Skeletal muscle satellite cell (primary cell): ENCODE measurements at regions not wholly inside any gene's neighbourhood (a gene's known extent, or its start where the extent isn't known, plus 50 kb on each side); places are given as distances from the start of the nearest gene placed in this dataset.
"Not testable (repeated sequence)": the region's sequence is repeated elsewhere in the genome, so short reads cannot be mapped to it uniquely, and the experiment has no call there.

ENCODE experiments used
- H3K27me3 ChIP-seq: 2 replicates; pipeline ENCODE4 v1.7.0; 2013; ENCODE audit warnings: low read length; ENCODE audit not compliant: control insufficient read depth, insufficient read depth
- H3K36me3 ChIP-seq: 2 replicates; pipeline ENCODE4 v1.7.0; 2013; ENCODE audit warnings: mild to moderate bottlenecking, control low read depth, low read length; ENCODE audit not compliant: insufficient read depth
- H3K4me1 ChIP-seq: 2 replicates; pipeline ENCODE4 v1.7.0; 2013; ENCODE audit warnings: low read length; ENCODE audit not compliant: control insufficient read depth, insufficient read depth
- H3K4me2 ChIP-seq: 2 replicates; pipeline ENCODE4 v1.7.0; 2013; ENCODE audit warnings: mild to moderate bottlenecking, low read length
- H3K4me3 ChIP-seq: 2 replicates; pipeline ENCODE4 v1.7.0; 2013; ENCODE audit warnings: low read length
- H3K9ac ChIP-seq: 2 replicates; pipeline ENCODE4 v1.7.0; 2013; ENCODE audit warnings: mild to moderate bottlenecking, low read depth, low read length, moderate library complexity
- H3K9me3 ChIP-seq: replicated peaks from 2 replicates; pipeline ENCODE4 v1.7.0; 2013; ENCODE audit warnings: mild to moderate bottlenecking, control low read depth, low read length

- no peaks in the 10 kb centered on the region for H3K36me3 ChIP-seq
These were observed 534.8 kb upstream of the HTR2C start for GRCh38 chrX:114049063-114049462.

DNA sequence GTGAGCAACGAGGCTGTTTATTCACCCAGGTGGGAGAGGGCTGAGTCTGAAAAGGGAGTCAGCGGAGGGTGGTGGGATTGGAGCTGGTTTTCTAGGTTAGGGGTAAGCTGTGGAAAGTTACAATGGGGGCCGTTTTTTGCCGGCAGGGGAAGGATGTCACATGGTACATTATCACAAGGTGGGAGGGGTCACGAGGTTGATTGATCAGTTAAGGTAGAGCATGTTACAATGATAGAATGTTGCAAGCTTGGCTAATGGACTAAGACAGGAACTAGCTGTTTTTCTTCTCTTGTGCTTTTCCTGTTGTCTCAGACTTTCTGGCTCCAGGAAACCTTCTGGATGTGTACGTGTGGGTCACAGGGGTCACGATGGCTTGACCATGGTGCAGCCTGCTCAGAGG is 536.3 kb upstream of the HTR2C start:
- no peaks in the 10 kb centered on the region for H3K4me1 ChIP-seq
- H3K9me3 ChIP-seq, result no peaks in the 10 kb centered on the region
- no peak overlapping the region for H3K4me3 ChIP-seq
- H3K27me3 ChIP-seq, result peaks cover 5% of the 10 kb centered on the region
- no peaks in the 10 kb centered on the region for H3K36me3 ChIP-seq
- no peak overlapping the region for H3K9ac ChIP-seq
- H3K4me2 ChIP-seq, result no peak overlapping the region

More at GRCh38 chrX:114049063-114049462, 534.8 kb upstream of the HTR2C start:
- no peak overlapping the region for H3K4me3 ChIP-seq
- no peak overlapping the region for H3K4me2 ChIP-seq
- no peaks in the 10 kb centered on the region for H3K4me1 ChIP-seq
- no peaks in the 10 kb centered on the region for H3K9me3 ChIP-seq
- H3K9ac ChIP-seq, result no peak overlapping the region
- peaks cover 5% of the 10 kb centered on the region for H3K27me3 ChIP-seq

- no peaks in the 10 kb centered on the region for H3K4me1 ChIP-seq
- H3K27me3 ChIP-seq, result peaks cover 3% of the 10 kb centered on the region
- no peak overlapping the region for H3K9ac ChIP-seq
- H3K9me3 ChIP-seq, result no peaks in the 10 kb centered on the region
- H3K4me3 ChIP-seq, result no peak overlapping the region
- no peaks in the 10 kb centered on the region for H3K36me3 ChIP-seq
- H3K4me2 ChIP-seq, result no peak overlapping the region
These were observed 537.1 kb upstream of the HTR2C start for GRCh38 chrX:114046695-114047279.

- not testable (repeated sequence) for H3K4me3 ChIP-seq, H3K36me3 ChIP-seq, H3K27me3 ChIP-seq, H3K9ac ChIP-seq, H3K4me2 ChIP-seq, H3K9me3 ChIP-seq, H3K4me1 ChIP-seq
These were observed 542.4 kb upstream of the HTR2C start for GRCh38 chrX:114041470-114041869.

DNA sequence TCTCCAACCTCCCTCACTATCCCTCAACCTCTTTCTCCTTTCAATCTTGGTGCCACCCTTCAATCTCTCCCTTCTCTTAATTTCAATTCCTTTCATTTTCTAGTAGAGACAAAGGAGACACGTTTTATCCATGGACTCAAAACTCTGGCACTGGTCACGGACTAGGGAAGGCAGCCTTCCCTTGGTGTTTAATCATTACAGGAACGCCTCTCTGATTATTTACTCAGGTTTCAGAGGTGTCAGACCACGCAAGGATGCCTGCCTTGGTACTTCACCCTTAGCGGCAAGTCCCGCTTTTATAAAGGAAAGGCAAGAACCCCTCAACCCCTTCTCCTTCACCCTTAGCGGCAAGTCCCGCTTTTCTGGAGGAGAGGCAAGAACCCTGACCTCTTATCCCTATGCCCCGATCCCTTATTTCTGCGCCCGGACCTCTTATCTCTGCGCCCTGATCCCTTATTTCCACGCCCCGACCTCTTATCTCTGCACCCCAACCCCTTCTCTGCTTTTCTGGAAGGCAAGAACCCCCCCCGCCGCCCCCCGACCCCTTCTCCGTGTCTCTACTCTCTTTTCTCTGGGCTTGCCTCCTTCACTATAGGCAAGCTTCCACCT is 543.1 kb upstream of the HTR2C start:
- H3K9ac ChIP-seq, H3K4me2 ChIP-seq, H3K27me3 ChIP-seq, H3K4me1 ChIP-seq, H3K36me3 ChIP-seq, H3K9me3 ChIP-seq, H3K4me3 ChIP-seq: not testable (repeated sequence)

GRCh38 chrX:114040111-114040510 is 543.8 kb upstream of the HTR2C start:
- H3K4me1 ChIP-seq, H3K27me3 ChIP-seq: not testable (repeated sequence)

DNA sequence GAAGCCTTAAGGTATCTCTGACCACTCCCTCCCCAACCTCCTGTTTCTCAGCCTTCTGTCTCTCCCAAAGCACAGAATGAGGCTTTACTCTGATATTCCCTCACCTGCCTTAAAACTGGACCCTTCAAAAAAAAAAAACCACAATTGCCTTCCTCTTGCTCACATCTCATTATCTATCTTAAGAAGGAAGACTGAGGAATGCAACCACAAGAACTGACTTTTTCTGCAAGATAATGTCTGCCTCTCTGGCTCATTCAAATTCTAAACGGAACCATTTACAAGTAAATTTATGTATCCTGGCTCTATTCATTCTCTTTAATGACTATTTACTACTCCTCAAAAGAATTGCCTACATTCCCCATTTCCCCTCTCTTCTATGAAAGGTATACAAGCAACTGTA is 545.5 kb upstream of the HTR2C start:
- Histone ChIP-seq H3K4me3 (no peak overlapping the region), H3K9me3 (no peaks in the 10 kb centered on the region), H3K4me1 (no peaks in the 10 kb centered on the region), H3K4me2 (no peak overlapping the region), H3K9ac (no peak overlapping the region), H3K27me3 (no peaks in the 10 kb centered on the region), H3K36me3 (no peaks in the 10 kb centered on the region)

More at GRCh38 chrX:114040111-114040510, 543.8 kb upstream of the HTR2C start:
- not testable (repeated sequence) for H3K9ac ChIP-seq, H3K36me3 ChIP-seq, H3K4me2 ChIP-seq, H3K4me3 ChIP-seq, H3K9me3 ChIP-seq

DNA sequence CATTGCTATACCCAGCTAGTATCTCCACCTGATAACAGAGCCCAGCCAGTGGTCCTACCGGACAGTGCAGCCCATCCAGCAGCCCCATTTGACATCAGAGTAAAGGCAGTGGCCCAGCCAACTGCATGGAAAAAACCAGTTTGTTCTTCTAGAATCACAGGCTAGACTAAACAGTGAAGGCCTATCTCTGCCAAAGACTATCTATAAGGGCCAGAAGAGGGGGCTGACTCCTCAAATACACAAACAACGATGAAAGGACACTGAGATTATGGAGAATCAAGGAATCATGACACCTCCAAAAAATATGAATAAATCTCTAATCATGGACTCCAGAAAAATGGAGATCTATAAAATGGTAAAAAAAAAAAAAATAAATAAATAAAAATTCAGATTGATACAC is 546.4 kb upstream of the HTR2C start:
- Histone ChIP-seq H3K9ac (no peak overlapping the region), H3K36me3 (no peaks in the 10 kb centered on the region), H3K27me3 (no peaks in the 10 kb centered on the region), H3K4me1 (no peaks in the 10 kb centered on the region), H3K4me2 (no peak overlapping the region), H3K9me3 (no peaks in the 10 kb centered on the region), H3K4me3 (no peak overlapping the region)

GRCh38 chrX:114028907-114029662 is 554.8 kb upstream of the HTR2C start:
- H3K9me3 ChIP-seq, result no peaks in the 10 kb centered on the region
- no peaks in the 10 kb centered on the region for H3K4me1 ChIP-seq
- H3K4me3 ChIP-seq, result no peak overlapping the region
- H3K27me3 ChIP-seq, result peaks cover 7% of the 10 kb centered on the region
- no peak overlapping the region for H3K9ac ChIP-seq
- no peak overlapping the region for H3K4me2 ChIP-seq
- no peaks in the 10 kb centered on the region for H3K36me3 ChIP-seq

DNA sequence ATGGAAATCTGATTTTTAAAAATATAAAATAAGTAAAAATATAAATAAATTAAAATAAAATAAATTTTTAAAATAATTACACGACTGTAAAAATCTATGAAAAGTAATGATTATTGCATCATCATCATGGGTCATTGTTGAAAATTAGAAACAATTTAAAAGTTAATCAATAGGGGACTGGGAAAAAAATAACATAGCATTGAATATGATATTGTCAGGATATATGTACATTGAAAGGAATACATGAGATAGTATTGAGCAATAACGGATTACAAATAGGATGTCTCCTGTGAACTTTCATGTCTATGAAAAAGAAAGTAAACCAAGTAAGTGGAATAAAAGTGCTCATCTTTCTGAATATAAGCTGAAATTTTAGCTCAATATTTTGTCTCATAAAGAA is 566.8 kb upstream of the HTR2C start:
- Histone ChIP-seq H3K9ac (no peak overlapping the region), H3K4me2 (no peak overlapping the region), H3K27me3 (no peaks in the 10 kb centered on the region), H3K9me3 (no peaks in the 10 kb centered on the region), H3K4me1 (no peaks in the 10 kb centered on the region), H3K36me3 (no peaks in the 10 kb centered on the region), H3K4me3 (no peak overlapping the region)

GRCh38 chrX:114015966-114016365 is 567.9 kb upstream of the HTR2C start:
- H3K4me2 ChIP-seq, result no peak overlapping the region
- no peaks in the 10 kb centered on the region for H3K9me3 ChIP-seq
- H3K4me1 ChIP-seq, result no peaks in the 10 kb centered on the region
- no peak overlapping the region for H3K4me3 ChIP-seq
- H3K27me3 ChIP-seq, result no peaks in the 10 kb centered on the region
- H3K9ac ChIP-seq, result no peak overlapping the region
- H3K36me3 ChIP-seq, result no peaks in the 10 kb centered on the region

- no peak overlapping the region for H3K9ac ChIP-seq
- no peaks in the 10 kb centered on the region for H3K4me1 ChIP-seq
- peaks cover 4% of the 10 kb centered on the region for H3K9me3 ChIP-seq
- H3K4me2 ChIP-seq, result no peak overlapping the region
- no peak overlapping the region for H3K4me3 ChIP-seq
- peaks cover 5% of the 10 kb centered on the region for H3K27me3 ChIP-seq
- H3K36me3 ChIP-seq, result no peaks in the 10 kb centered on the region
These were observed 577.2 kb upstream of the HTR2C start for GRCh38 chrX:114006664-114007063.
